Mammary epithelial cell (primary cell): ENCODE measurements at regions not wholly inside any gene's neighbourhood (a gene's known extent, or its start where the extent isn't known, plus 50 kb on each side); places are given as distances from the start of the nearest gene placed in this dataset.

Source experiments
- CTCF ChIP-seq, 2 donors: IDR thresholded peaks in 1 of 2; conservative IDR thresholded peaks in 1 of 2; 2 replicates each; pipeline ENCODE4 v1.5.1; 2011 to 2012; ENCODE audit warnings: inconsistent platforms in 2 of 2, low read length in 2 of 2, mild to moderate bottlenecking in 2 of 2, control low read depth in 1 of 2, low read depth in 1 of 2; ENCODE audit not compliant: insufficient read depth in 1 of 2; ENCODE audit errors: extremely low read depth in 1 of 2
- EZH2 ChIP-seq: IDR thresholded peaks from 2 replicates; pipeline ENCODE4 v1.6.1; 2012; ENCODE audit warnings: low read length, inconsistent platforms, borderline replicate concordance

- TF ChIP-seq CTCF (conservative IDR thresholded peaks at IDR 0.05 in 1 of 2, IDR thresholded peaks at IDR 0.05 in 1 of 2; ENCODE audit: extremely low read depth in 1 of 2, insufficient read depth in 1 of 2, low read depth in 1 of 2, low read length in 2 of 2) (no peak), EZH2 (no peak)
Measured at GRCh38 chr21:25513810-25514209, 93.5 kb downstream of the MRPL39 start.
